Adrenal gland (tissue), 9 donors: ENCODE measurements at regions not wholly inside any gene's neighbourhood (a gene's known extent, or its start where the extent isn't known, plus 50 kb on each side); places are given as distances from the start of the nearest gene placed in this dataset.

Source experiments
- DNase-seq, 7 donors: peaks; one replicate each; pipeline ENCODE4 v3.0.0-alpha.2; 2019 to 2020
- H3K27ac ChIP-seq, 5 donors: fragments of 200-600 bp; sonication (generic) in 4 of 5; 1 replicate in 3 of 5; 2 replicates in 2 of 5; pipeline versions ENCODE4 v1.5.1 to v1.8.0; 2016 to 2020; ENCODE audit warnings: mild to moderate bottlenecking in 1 of 5
- H3K27me3 ChIP-seq: fragments of 200-600 bp; 2 replicates; pipeline ENCODE4 v1.8.0; 2021
- H3K36me3 ChIP-seq, 2 donors: fragments of 200-600 bp; replicated peaks in 1 of 2; 1 replicate in 1 of 2; 2 replicates in 1 of 2; pipeline versions ENCODE4 v1.5.1 to v1.8.0; 2018 to 2022
- H3K4me1 ChIP-seq, 2 donors: fragments of 200-600 bp; replicated peaks in 1 of 2; 1 replicate in 1 of 2; 2 replicates in 1 of 2; pipeline versions ENCODE4 v1.5.1 to v1.8.0; 2018 to 2021
- H3K4me3 ChIP-seq, 4 donors: fragments of 200-600 bp; sonication (generic) in 3 of 4; one replicate each; pipeline ENCODE4 v1.5.1; 2016 to 2018
- H3K9me3 ChIP-seq, 3 donors: fragments of 200-600 bp; sonication (generic) in 1 of 3; replicated peaks in 1 of 3; 1 replicate in 2 of 3; 2 replicates in 1 of 3; pipeline versions ENCODE4 v1.5.1 to v1.8.0; 2016 to 2021
- POLR2A ChIP-seq, 2 donors: fragments of 450-650 bp; IDR thresholded peaks; one replicate each; pipeline ENCODE4 v1.6.1; 2017; ENCODE audit warnings: antibody characterized with exemption in 2 of 2, mild to moderate bottlenecking in 2 of 2, moderate library complexity in 1 of 2
- WGBS, 4 donors: extraction: QIAGEN DNeasy Blood & Tissue Kit in 2 of 4; methylation state at CpG; one replicate each; pipeline versions ENCODE4 v1.1.5 to v1.1.7; 2013 to 2017; 5-methylcytosine and 5-hydroxymethylcytosine counted together
- intact Hi-C, 2 donors: fragments of 100-400 bp; cut with DNase I; formaldehyde crosslinking; loops; one replicate each; pipeline versions ENCODE4 v1.14.1 to v1.15.0; 2022 to 2023
- TF ChIP-seq, protein P1 (sequence below), 6 experiments: fragments of 450-650 bp in 4 of 6; fragments of 200-600 bp in 2 of 6; sonication (generic) in 1 of 6; IDR thresholded peaks; 1 replicate in 5 of 6; 2 replicates in 1 of 6; pipeline versions ENCODE4 v1.5.1 to v1.8.0; 2016 to 2021; ENCODE audit warnings: antibody characterized with exemption in 6 of 6, mild to moderate bottlenecking in 2 of 6, moderate library complexity in 1 of 6
- donor health status: healthy with polysubstance abuse.
- donor health status: Bipolar disorder and iron deficiency.
- donor health status: DM: yes; HTN: yes; CAD: no.
- donor health status: DM: no; HTN: no; CAD: no.
- donor health status: DM: no; HTN: no; CAD: no.

DNA sequence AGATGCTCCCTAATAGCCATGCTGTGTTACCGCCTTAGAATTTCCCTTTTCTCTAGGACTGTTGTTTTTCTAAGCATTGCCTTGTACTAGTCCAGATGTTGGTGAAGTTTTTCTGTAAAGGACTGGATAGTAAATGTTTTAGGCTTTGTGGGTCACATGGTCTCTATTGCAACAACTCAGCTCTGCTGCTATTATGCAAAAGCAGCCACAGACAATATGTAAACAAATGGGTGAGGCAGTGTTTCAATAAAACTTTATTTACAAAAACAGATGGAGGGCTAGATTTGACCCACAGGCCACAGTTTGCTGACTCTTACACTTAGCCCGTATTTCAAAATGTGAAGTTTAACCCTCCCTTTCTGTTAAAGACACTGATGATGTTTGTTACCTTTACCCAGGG, 207.6 kb upstream of the MYLIP start:
- Histone ChIP-seq H3K9me3 (no peaks in the 10 kb centered on the region), H3K27ac (no peak overlapping the region), H3K4me3 (no peak overlapping the region), H3K36me3 (no peaks in the 10 kb centered on the region), H3K27me3 (no peaks in the 10 kb centered on the region), H3K4me1 (no peaks in the 10 kb centered on the region)
- 89 to 97% (median 91%) methylated on average over 2 of the region's 2 CpGs for WGBS, 4 donors
- DNase-seq, result no peak
- no peak for TF ChIP-seq POLR2A (IDR thresholded peaks at IDR 0.05)
- TF ChIP-seq, protein P1, sequence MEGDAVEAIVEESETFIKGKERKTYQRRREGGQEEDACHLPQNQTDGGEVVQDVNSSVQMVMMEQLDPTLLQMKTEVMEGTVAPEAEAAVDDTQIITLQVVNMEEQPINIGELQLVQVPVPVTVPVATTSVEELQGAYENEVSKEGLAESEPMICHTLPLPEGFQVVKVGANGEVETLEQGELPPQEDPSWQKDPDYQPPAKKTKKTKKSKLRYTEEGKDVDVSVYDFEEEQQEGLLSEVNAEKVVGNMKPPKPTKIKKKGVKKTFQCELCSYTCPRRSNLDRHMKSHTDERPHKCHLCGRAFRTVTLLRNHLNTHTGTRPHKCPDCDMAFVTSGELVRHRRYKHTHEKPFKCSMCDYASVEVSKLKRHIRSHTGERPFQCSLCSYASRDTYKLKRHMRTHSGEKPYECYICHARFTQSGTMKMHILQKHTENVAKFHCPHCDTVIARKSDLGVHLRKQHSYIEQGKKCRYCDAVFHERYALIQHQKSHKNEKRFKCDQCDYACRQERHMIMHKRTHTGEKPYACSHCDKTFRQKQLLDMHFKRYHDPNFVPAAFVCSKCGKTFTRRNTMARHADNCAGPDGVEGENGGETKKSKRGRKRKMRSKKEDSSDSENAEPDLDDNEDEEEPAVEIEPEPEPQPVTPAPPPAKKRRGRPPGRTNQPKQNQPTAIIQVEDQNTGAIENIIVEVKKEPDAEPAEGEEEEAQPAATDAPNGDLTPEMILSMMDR (IDR thresholded peaks at IDR 0.05), result no peak
- intact Hi-C loops, result no loop called here

DNA sequence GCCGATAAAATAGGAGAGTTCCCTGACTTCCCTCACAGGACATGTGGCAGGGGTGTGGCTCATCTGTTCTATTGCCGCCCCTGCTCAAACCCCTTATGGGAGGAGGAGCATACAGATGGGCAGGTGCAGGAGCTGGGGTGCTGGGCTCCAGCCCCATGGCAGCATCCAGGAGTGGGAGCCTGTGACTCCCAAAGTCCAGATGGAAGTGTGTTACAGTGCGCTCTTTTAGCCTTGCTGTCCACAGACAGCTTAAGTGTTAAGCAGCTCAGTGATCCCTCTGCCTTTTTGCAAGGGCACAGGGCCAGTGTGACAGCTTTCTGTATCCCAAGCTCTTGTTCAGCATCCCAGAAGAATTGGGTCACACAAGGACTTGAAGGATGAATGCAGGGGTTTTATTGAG, 212.3 kb upstream of the MYLIP start:
- no peaks in the 10 kb centered on the region for H3K36me3 ChIP-seq
- H3K9me3 ChIP-seq, result no peaks in the 10 kb centered on the region
- intact Hi-C loops, result no loop called here
- no peak for DNase-seq
- H3K27me3 ChIP-seq, result no peaks in the 10 kb centered on the region
- 71 to 100% (median 96%) methylated on average over 3 of the region's 3 CpGs for WGBS, 4 donors
- TF ChIP-seq, protein P1 (IDR thresholded peaks at IDR 0.05), result no peak
- no peak for TF ChIP-seq POLR2A (IDR thresholded peaks at IDR 0.05)
- H3K27ac ChIP-seq, result no peak overlapping the region
- no peaks in the 10 kb centered on the region for H3K4me1 ChIP-seq
- no peak overlapping the region for H3K4me3 ChIP-seq

DNA sequence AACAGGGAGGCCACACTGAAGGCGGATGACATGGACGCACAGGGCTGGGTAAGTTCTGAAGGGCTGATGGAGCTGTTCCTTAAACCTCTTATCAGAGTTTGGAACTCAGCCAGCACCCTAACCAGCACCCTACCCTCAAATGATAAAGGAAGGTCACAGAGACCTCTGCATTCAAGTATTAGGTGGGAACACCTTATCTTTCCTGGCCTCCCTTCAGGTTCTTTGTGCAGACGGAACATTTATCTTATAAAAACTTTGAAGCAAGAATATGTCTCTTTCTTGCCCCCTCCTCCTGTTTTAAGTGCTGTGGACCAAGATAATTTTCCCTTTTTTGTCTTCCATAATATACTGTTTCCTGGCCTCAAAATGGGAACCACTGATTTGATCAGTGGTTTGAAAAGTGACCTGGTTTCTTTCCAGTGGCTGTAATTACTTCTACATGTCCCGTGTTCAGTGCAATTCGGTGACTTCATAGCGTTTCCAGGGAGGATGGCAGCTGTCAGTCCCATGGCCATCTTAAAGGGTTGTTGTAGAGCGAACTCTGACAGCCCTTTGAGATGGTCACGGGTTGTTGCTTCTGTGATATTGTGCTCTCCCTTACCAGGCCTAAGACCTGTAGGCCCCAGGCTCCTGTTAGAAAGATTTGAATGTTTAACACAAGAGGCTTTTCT, 213.2 kb upstream of the MYLIP start:
- H3K27me3 ChIP-seq, result no peaks in the 10 kb centered on the region
- H3K4me1 ChIP-seq, result no peaks in the 10 kb centered on the region
- H3K36me3 ChIP-seq, result no peaks in the 10 kb centered on the region
- no peak overlapping the region for H3K4me3 ChIP-seq
- TF ChIP-seq, protein P1 (IDR thresholded peaks at IDR 0.05), result no peak
- TF ChIP-seq POLR2A (IDR thresholded peaks at IDR 0.05), result no peak
- H3K27ac ChIP-seq, result no peak overlapping the region
- WGBS, 4 donors, result 91 to 94% (median 93%) methylated on average over 8 of the region's 8 CpGs
- DNase-seq, result no peak
- H3K9me3 ChIP-seq, result no peaks in the 10 kb centered on the region
- intact Hi-C loops, result no loop called here

DNA sequence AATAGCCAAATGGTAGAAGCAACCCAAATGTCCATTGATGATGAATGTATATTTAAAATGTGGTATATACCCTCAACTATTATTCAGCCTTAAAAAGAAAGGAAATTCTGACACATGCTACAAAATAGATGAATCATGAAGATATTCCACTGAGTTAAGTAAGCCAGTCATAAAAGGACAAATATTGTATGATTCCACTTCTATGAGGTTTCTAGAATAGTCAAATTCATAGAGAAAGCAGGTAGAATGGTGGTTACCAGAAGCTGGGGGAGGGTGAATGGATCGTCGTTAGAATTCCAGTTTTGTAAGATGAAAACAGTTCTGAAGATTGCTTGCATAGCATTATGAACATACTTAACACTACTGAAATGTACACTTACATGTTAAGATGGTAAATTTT, 214.3 kb upstream of the MYLIP start:
- no peaks in the 10 kb centered on the region for H3K36me3 ChIP-seq
- TF ChIP-seq, protein P1 (IDR thresholded peaks at IDR 0.05), result no peak
- TF ChIP-seq POLR2A (IDR thresholded peaks at IDR 0.05), result no peak
- no peaks in the 10 kb centered on the region for H3K4me1 ChIP-seq
- H3K4me3 ChIP-seq, result no peak overlapping the region
- intact Hi-C loops, result no loop called here
- no peak overlapping the region for H3K27ac ChIP-seq
- H3K27me3 ChIP-seq, result no peaks in the 10 kb centered on the region
- no peak for DNase-seq
- 86 to 96% (median 91%) methylated on average over 2 of the region's 2 CpGs for WGBS, 4 donors
- no peaks in the 10 kb centered on the region for H3K9me3 ChIP-seq
